Fibroblast of the aortic adventitia (primary cell): ENCODE measurements at regions not wholly inside any gene's neighbourhood (a gene's known extent, or its start where the extent isn't known, plus 50 kb on each side); places are given as distances from the start of the nearest gene placed in this dataset.
A peak's percentile ranks its signal among the peaks of the same experiment; 100 is the strongest.

ENCODE experiments used
- DNase-seq: peaks from one replicate; pipeline ENCODE4 v3.0.0-alpha.2; 2010; ENCODE audit warnings: low read depth
- H3K4me3 ChIP-seq: 2 replicates; pipeline ENCODE4 v1.5.1; 2011; ENCODE audit warnings: low read depth, mild to moderate bottlenecking, control low read depth, low read length, moderate library complexity
- TF ChIP-seq, protein P1 (sequence below): IDR thresholded peaks from 2 replicates; pipeline ENCODE4 v1.5.1; 2011; ENCODE audit warnings: mild to moderate bottlenecking, low read length, control low read depth, inconsistent platforms; ENCODE audit not compliant: insufficient read depth

DNA sequence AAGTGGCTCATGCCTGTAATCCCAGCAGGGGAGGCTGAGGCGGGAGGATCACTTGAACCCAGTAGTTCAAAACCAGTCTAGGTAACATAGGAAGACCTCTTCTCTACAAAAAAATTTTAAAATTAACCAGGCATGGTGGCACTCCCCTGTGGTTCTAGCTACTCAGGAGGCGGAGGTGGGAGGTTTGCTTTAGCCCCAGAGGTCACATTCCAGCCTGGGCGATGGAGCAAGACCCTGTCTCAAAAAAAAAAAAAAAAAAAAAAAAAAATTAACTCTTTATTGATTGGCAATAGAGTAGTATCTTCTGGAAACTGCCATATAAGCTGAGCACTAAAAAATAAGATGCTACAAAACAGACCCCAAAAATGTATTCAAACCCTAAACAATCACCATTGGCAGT, 69.5 kb downstream of the LLPH start:
- H3K4me3 ChIP-seq = no peak overlapping the region
- DNase-seq = no peak
- TF ChIP-seq, protein P1, sequence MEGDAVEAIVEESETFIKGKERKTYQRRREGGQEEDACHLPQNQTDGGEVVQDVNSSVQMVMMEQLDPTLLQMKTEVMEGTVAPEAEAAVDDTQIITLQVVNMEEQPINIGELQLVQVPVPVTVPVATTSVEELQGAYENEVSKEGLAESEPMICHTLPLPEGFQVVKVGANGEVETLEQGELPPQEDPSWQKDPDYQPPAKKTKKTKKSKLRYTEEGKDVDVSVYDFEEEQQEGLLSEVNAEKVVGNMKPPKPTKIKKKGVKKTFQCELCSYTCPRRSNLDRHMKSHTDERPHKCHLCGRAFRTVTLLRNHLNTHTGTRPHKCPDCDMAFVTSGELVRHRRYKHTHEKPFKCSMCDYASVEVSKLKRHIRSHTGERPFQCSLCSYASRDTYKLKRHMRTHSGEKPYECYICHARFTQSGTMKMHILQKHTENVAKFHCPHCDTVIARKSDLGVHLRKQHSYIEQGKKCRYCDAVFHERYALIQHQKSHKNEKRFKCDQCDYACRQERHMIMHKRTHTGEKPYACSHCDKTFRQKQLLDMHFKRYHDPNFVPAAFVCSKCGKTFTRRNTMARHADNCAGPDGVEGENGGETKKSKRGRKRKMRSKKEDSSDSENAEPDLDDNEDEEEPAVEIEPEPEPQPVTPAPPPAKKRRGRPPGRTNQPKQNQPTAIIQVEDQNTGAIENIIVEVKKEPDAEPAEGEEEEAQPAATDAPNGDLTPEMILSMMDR = no peak

DNA sequence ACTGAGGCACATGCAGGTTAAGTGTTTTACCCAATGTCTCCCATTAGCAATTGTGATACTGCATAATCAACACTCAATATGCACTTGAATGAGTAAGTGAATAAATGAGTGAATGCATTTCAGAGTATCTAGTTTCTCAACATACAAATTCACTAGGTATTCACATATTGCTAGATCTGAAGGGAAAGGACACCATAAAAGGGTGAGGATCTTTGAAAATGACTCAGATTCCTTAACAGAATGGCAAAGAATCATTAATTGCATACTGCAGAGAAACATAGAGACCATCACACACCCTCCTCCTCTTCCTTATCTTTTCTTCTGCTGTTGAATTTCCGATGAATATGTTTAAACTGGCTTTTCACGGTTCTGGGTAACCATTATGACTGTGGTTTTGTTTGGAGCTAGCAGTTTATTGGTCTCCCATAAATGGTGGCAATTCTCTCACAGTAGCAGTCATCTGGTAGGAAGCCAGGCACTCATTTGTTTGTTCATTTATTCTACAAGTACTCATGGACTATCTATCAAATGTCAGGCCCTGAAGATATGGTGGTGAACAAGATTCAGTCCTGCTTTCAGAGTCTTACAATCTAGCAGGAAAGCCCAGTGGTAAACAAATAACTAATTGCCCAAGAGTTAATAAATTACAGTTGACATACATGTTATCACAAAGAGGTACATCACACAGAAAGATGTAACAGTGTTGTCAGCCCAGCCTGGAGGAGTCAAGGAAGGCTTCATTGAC, 70.2 kb downstream of the LLPH start:
- no peak for DNase-seq
- TF ChIP-seq, protein P1 = no peak
- H3K4me3 ChIP-seq = no peak overlapping the region

DNA sequence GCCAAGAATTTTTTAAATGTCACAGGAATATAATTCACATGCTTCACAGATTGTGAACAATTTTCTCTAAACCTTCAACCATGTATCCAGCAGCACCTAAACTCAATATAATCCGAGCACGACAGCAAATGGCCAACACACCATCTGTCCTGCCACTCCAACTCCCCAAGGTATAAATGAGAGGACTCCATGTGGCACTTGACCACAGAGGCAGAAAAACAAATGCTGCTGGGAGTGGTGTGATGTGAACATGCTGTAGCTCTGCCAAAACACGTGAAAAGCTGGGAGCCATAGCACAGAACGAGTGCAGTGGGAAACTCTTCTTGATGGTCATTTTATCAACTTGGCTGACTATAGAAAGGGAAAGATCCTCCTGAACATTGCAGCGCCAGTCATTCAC, 70.9 kb downstream of the LLPH start:
- H3K4me3 ChIP-seq = no peak overlapping the region
- TF ChIP-seq, protein P1 = no peak
- DNase-seq = no peak

DNA sequence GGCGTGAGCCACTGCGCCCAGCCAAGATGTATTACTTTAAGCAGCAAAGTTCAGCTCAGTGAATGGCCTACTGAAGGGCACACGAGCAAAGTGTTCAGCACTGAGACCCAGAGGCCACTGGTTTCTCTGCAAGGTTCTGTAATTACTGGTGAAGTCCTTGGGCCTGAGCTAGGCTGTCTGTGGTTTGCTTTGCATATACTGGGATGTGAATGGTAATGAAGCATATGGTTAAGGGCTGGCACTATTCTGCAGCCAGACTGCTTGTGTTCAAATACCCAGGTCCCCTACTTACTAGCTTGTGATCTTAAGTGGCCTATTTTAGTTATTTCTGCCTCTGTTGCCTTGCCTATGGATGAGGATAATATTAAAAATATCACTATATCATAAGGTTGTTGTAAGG, 72.0 kb downstream of the LLPH start:
- H3K4me3 ChIP-seq = no peak overlapping the region
- DNase-seq = no peak
- TF ChIP-seq, protein P1 = no peak

DNA sequence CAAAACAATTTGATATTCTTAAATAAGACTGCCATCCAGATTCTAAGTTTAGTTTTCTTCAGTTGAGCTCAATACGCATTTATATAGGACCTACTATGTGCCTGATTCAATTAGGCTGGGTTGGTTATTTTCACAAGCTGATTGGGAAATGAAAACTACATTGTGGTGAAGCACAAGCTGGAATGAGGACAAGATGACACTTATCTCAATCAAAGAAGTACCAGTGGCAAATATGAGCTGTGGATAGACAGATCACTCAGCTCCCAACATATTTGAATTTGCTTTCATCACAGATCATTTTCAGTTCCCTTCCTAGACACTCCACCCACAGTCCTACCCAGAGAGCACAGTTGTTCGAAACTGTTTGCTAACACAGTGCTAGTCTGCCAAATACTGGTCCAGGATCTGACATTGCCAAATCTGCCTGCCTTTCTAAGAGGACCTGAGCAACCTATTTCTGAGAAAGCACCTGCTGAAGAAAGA, 74.7 kb downstream of the LLPH start:
- H3K4me3 ChIP-seq = no peak overlapping the region
- TF ChIP-seq, protein P1 = no peak
- peak; percentile 28 for DNase-seq

DNA sequence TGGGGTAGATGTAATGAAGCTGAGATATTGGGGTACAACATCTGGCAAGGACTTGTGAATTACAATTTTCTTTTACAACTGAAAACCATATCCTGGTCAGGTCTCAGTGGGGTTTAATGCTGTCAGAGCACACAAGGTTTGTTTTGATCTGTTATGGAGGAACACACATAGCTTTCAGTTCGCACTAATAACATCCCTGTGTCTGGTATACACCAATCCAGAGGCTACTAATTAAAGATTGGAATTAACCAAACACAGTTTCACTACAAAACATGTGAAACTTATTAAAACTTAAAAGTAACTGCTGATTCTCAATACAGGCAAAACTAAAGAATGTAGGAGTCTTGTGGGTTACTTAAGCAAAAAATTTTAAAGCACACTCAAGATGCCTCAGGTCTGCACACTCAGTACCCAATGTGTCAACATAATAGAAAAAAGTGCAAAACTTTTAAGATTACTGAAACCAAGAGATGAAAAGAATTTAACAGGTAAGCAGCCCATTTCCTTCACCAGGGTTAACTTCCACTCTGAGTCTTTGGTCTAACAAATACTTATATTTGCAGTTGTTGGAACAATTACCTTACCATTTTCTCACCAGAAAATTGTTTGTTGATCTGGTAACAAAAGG, 77.4 kb downstream of the LLPH start:
- DNase-seq = no peak
- TF ChIP-seq, protein P1 = no peak
- no peak overlapping the region for H3K4me3 ChIP-seq
